SU-DHL-6 (cell line): ENCODE measurements at regions not wholly inside any gene's neighbourhood (a gene's known extent, or its start where the extent isn't known, plus 50 kb on each side); places are given as distances from the start of the nearest gene placed in this dataset.

ENCODE experiments used
- EZH2phosphoT487 ChIP-seq: fragments of 200-600 bp; sonication (generic), shearing (Covaris generic); conservative IDR thresholded peaks from 2 replicates; pipeline ENCODE4 v1.6.1; 2018; ENCODE audit warnings: mild to moderate bottlenecking, antibody characterized with exemption, low read length, moderate library complexity, mixed read lengths
- TF ChIP-seq, protein P1 (sequence below): fragments of 200-600 bp; sonication (generic); IDR thresholded peaks from one replicate; pipeline ENCODE4 v1.5.1; 2017; ENCODE audit warnings: antibody characterized with exemption, mild to moderate bottlenecking, low read length, moderate library complexity; ENCODE audit not compliant: insufficient read depth, poor library complexity, severe bottlenecking

DNA sequence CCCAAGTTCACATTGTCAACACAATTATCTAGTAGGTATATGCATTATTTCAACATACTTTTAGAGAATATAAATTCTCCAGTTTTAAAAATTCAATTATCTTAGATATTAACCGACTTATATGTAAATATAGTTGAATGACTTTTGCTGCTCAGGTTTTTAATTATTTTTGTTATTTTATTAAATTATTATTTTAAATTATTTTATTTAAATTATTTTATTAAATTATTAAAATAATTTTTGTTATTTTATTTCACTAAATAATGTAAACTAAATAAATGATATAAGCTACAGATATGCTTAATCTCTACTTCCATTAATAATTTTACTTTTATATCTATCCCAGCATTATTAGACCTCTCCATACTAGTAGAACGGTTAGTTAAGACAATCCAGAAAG is 544.3 kb upstream of the ARRDC3 start:
- TF ChIP-seq, protein P1, sequence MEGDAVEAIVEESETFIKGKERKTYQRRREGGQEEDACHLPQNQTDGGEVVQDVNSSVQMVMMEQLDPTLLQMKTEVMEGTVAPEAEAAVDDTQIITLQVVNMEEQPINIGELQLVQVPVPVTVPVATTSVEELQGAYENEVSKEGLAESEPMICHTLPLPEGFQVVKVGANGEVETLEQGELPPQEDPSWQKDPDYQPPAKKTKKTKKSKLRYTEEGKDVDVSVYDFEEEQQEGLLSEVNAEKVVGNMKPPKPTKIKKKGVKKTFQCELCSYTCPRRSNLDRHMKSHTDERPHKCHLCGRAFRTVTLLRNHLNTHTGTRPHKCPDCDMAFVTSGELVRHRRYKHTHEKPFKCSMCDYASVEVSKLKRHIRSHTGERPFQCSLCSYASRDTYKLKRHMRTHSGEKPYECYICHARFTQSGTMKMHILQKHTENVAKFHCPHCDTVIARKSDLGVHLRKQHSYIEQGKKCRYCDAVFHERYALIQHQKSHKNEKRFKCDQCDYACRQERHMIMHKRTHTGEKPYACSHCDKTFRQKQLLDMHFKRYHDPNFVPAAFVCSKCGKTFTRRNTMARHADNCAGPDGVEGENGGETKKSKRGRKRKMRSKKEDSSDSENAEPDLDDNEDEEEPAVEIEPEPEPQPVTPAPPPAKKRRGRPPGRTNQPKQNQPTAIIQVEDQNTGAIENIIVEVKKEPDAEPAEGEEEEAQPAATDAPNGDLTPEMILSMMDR, result no peak
- no peak for TF ChIP-seq EZH2phosphoT487
